HepG2 (cell line): ENCODE measurements at regions not wholly inside any gene's neighbourhood (a gene's known extent, or its start where the extent isn't known, plus 50 kb on each side); places are given as distances from the start of the nearest gene placed in this dataset.

Experiments used
- ATAC-seq: fragments of 200-7000 bp; cut with Tn5 transposase; 3 replicates; pipeline ENCODE4 v1.9.1; 2020; ENCODE audit warnings: mild to moderate bottlenecking, moderate library complexity
- BruUV-seq: library from RNA; stranded (reverse); fragments of 400-500 nt; replicated peaks from 2 replicates; lab custom pipeline; 2021; lab: Mats Ljungman, UMichigan
- CTCF ChIA-PET: fragments of 300-600 bp; formaldehyde crosslinking; extraction: SDS; loops from one replicate; lab custom pipeline; 2021; ENCODE audit warnings: low total read pairs, inconsistent platforms, low intra/inter-chr PET ratio; lab: Yijun Ruan, JAX
- POLR2A ChIA-PET: fragments of 350-600 bp; sonication (Branson Sonifier 250); formaldehyde crosslinking; loops from one replicate; lab custom pipeline; 2020; ENCODE audit warnings: antibody characterized with exemption, inconsistent platforms; lab: Yijun Ruan, JAX
- DNase-seq: peaks from one replicate; pipeline ENCODE4 v3.0.0-alpha.2; 2015; ENCODE audit warnings: low spot score
- FAIRE-seq: peaks from 3 replicates; lab custom pipeline; 2011; peaks lifted over from hg19 to GRCh38; lab: Jason Lieb, UNC
- H2AFZ ChIP-seq: one replicate; pipeline ENCODE4 v1.6.1; 2011; ENCODE audit warnings: low read length, inconsistent platforms
- H3K27ac ChIP-seq: fragments of 300-600 bp; 3 replicates; pipeline ENCODE4 v1.8.0; 2011; ENCODE audit warnings: mixed run types, mild to moderate bottlenecking, mixed read lengths, low read length, inconsistent platforms; ENCODE audit not compliant: insufficient read depth; ENCODE audit errors: extremely low read length
- H3K27me3 ChIP-seq, 2 experiments: fragments of 200-600 bp in 1 of 2; 2 replicates in 1 of 2; 3 replicates in 1 of 2; pipeline versions ENCODE4 v1.6.0 to v1.8.0; 2011; ENCODE audit warnings: low read length in 2 of 2, mild to moderate bottlenecking in 2 of 2, moderate library complexity in 2 of 2, inconsistent platforms in 1 of 2; ENCODE audit not compliant: insufficient read depth in 2 of 2, control insufficient read depth in 1 of 2
- H3K36me3 ChIP-seq, 2 experiments: fragments of 200-600 bp in 1 of 2; replicated peaks in 1 of 2; 2 replicates in 1 of 2; 3 replicates in 1 of 2; pipeline versions ENCODE4 v1.5.1 to v1.8.0; 2011; ENCODE audit warnings: low read length in 2 of 2, inconsistent platforms in 1 of 2; ENCODE audit not compliant: insufficient read depth in 2 of 2, control insufficient read depth in 1 of 2
- H3K4me1 ChIP-seq: 2 replicates; pipeline ENCODE4 v1.5.1; 2012; ENCODE audit warnings: low read length, inconsistent platforms; ENCODE audit not compliant: insufficient read depth
- H3K4me2 ChIP-seq: 2 replicates; pipeline ENCODE4 v1.6.0; 2011; ENCODE audit warnings: low read depth, low read length, inconsistent platforms
- H3K4me3 ChIP-seq, 3 experiments: fragments of 200-600 bp in 1 of 3; sonication (generic), shearing (Covaris generic) in 1 of 3; replicated peaks in 1 of 3; 2 replicates each; pipeline ENCODE4 v1.5.1; 2011 to 2016; ENCODE audit warnings: low read length in 3 of 3, inconsistent platforms in 2 of 3, low read depth in 2 of 3, mild to moderate bottlenecking in 2 of 3, control low read depth in 1 of 3, mixed read lengths in 1 of 3; ENCODE audit not compliant: insufficient read depth in 1 of 3
- H3K79me2 ChIP-seq: one replicate; pipeline ENCODE4 v1.6.1; 2011; ENCODE audit warnings: low read length, inconsistent platforms; ENCODE audit not compliant: insufficient read depth
- H3K9ac ChIP-seq: 2 replicates; pipeline ENCODE4 v1.6.0; 2011; ENCODE audit warnings: mild to moderate bottlenecking, low read depth, low read length, inconsistent platforms; ENCODE audit not compliant: insufficient read depth
- H3K9me3 ChIP-seq: 2 replicates; pipeline ENCODE4 v1.5.1; 2012; ENCODE audit warnings: mild to moderate bottlenecking, low read length
- H4K20me1 ChIP-seq: 2 replicates; pipeline ENCODE4 v1.6.0; 2011; ENCODE audit warnings: inconsistent platforms, mild to moderate bottlenecking, low read length, moderate library complexity; ENCODE audit not compliant: insufficient read depth
- ARID4A ChIP-seq: sonication (generic); formaldehyde crosslinking; IDR thresholded peaks from 2 replicates; pipeline ENCODE4 v1.5.0; 2020; ENCODE audit warnings: mild to moderate bottlenecking, missing genetic modification reagents, borderline replicate concordance
- ATF7-NPFF ChIP-seq: sonication (generic); formaldehyde crosslinking; IDR thresholded peaks from 2 replicates; pipeline ENCODE4 v1.8.1; 2023; ENCODE audit warnings: mild to moderate bottlenecking, low read depth, missing genetic modification reagents, moderate library complexity
- BCL3 ChIP-seq: sonication (generic); formaldehyde crosslinking; IDR thresholded peaks from 2 replicates; pipeline ENCODE4 v1.5.1; 2020; ENCODE audit warnings: mild to moderate bottlenecking, missing genetic modification reagents, moderate library complexity
- FOSL2 ChIP-seq: sonication (generic); formaldehyde crosslinking; IDR thresholded peaks from 2 replicates; pipeline ENCODE4 v1.4.0; 2020; ENCODE audit warnings: missing genetic modification reagents
- FOXK2 ChIP-seq: fragments of 450-650 bp; IDR thresholded peaks from 2 replicates; pipeline ENCODE4 v1.6.1; 2016
- GPBP1L1 ChIP-seq: sonication (generic); formaldehyde crosslinking; IDR thresholded peaks from 2 replicates; pipeline ENCODE4 v1.5.0; 2020; ENCODE audit warnings: mild to moderate bottlenecking, missing genetic modification reagents
- MAZ ChIP-seq, 2 experiments: sonication (generic) in 1 of 2; formaldehyde crosslinking in 1 of 2; IDR thresholded peaks; 2 replicates each; pipeline versions ENCODE4 v1.5.0 to v1.6.1; 2012 to 2020; ENCODE audit warnings: low read depth in 2 of 2, mild to moderate bottlenecking in 2 of 2, borderline replicate concordance in 1 of 2, improper control_type of control experiment in 1 of 2, low read length in 1 of 2, missing genetic modification reagents in 1 of 2, moderate library complexity in 1 of 2
- MLLT10 ChIP-seq: sonication (generic); formaldehyde crosslinking; IDR thresholded peaks from 2 replicates; pipeline ENCODE4 v1.4.0; 2020; ENCODE audit warnings: missing genetic modification reagents
- MLXIP ChIP-seq: sonication (generic); formaldehyde crosslinking; IDR thresholded peaks from 2 replicates; pipeline ENCODE4 v1.9.0; 2021; ENCODE audit warnings: missing genetic modification reagents, borderline replicate concordance
- SETDB1 ChIP-seq: sonication (generic); formaldehyde crosslinking; IDR thresholded peaks from 2 replicates; pipeline ENCODE4 v1.5.1; 2020; ENCODE audit warnings: missing genetic modification reagents, mild to moderate bottlenecking, borderline replicate concordance
- SIX4 ChIP-seq: sonication (generic); formaldehyde crosslinking; IDR thresholded peaks from 2 replicates; pipeline ENCODE4 v1.4.0; 2020; ENCODE audit warnings: missing genetic modification reagents
- SP4 ChIP-seq: sonication (generic); formaldehyde crosslinking; IDR thresholded peaks from 2 replicates; pipeline ENCODE4 v1.8.1; 2023; ENCODE audit warnings: mild to moderate bottlenecking, missing genetic modification reagents
- TOE1 ChIP-seq: sonication (generic); formaldehyde crosslinking; IDR thresholded peaks from 2 replicates; pipeline ENCODE4 v1.4.0; 2020; ENCODE audit warnings: mild to moderate bottlenecking, missing genetic modification reagents
- ZNF720 ChIP-seq: sonication (generic); formaldehyde crosslinking; IDR thresholded peaks from 2 replicates; pipeline ENCODE4 v1.4.0; 2020; ENCODE audit warnings: missing genetic modification reagents
- ZNF724P ChIP-seq: sonication (generic); formaldehyde crosslinking; IDR thresholded peaks from 2 replicates; pipeline ENCODE4 v1.8.0; 2022; ENCODE audit warnings: missing genetic modification reagents, borderline replicate concordance
- ZNF891 ChIP-seq: sonication (generic); formaldehyde crosslinking; IDR thresholded peaks from 2 replicates; pipeline ENCODE4 v1.5.0; 2020; ENCODE audit warnings: mild to moderate bottlenecking, missing genetic modification reagents
- WGBS: methylation state at CpG from one replicate; pipeline ENCODE4 v1.1.6; 2017; ENCODE audit warnings: low lambda C conversion rate; 5-methylcytosine and 5-hydroxymethylcytosine counted together
- in situ Hi-C: cut with HindIII; loops from 2 replicates; pipeline ENCODE4 v1.10.0; 2017; ENCODE audit warnings: low pct_unique_long_range_greater_than_20kb; ENCODE audit not compliant: extremely low pct_ligation_motif_present
- intact Hi-C: fragments of 100-400 bp; cut with micrococcal nuclease; formaldehyde crosslinking; loops from one replicate; pipeline ENCODE4 v1.10.0; 2022; ENCODE audit not compliant: unreplicated experiment

GRCh38 chr3:94379264-94379663 is 316.4 kb downstream of the NSUN3 start:
- WGBS: 13% methylated on average over 2 of the region's 2 CpGs
- no peak overlapping the region for H3K4me2 ChIP-seq
- ChIA-PET POLR2A (no interaction called here), CTCF (no interaction called here)
- in situ Hi-C loops: no loop called here
- H3K9ac ChIP-seq: no peak overlapping the region
- H3K27me3 ChIP-seq: no peaks in the 10 kb centered on the region; a peak in 1 of 5 replicates
- TF ChIP-seq FOSL2 (CRISPR knock-in tag) (no peak), ARID4A (CRISPR knock-in tag) (no peak), FOXK2 (no peak), MLLT10 (CRISPR knock-in tag) (no peak), BCL3 (no peak), ATF7-NPFF (CRISPR knock-in tag) (no peak), MAZ (IDR thresholded peaks at IDR 0.05; ENCODE audit: borderline replicate concordance, low read depth, low read length) (no peak), MAZ (CRISPR knock-in tag; IDR thresholded peaks at IDR 0.05; ENCODE audit: low read depth) (no peak), SETDB1 (CRISPR knock-in tag) (no peak), SIX4 (CRISPR knock-in tag) (no peak), MLXIP (CRISPR knock-in tag) (no peak), ZNF724P (CRISPR knock-in tag) (no peak), SP4 (CRISPR knock-in tag) (no peak), TOE1 (CRISPR knock-in tag) (no peak), ZNF720 (CRISPR knock-in tag) (no peak), GPBP1L1 (CRISPR knock-in tag) (no peak), ZNF891 (no peak)
- H3K4me1 ChIP-seq: no peaks in the 10 kb centered on the region
- no peak overlapping the region for H2AFZ ChIP-seq
- no peak overlapping the region for H3K27ac ChIP-seq
- no peaks in the 10 kb centered on the region for H3K79me2 ChIP-seq
- no TSS peak for BruUV-seq
- H3K9me3 ChIP-seq: no peaks in the 10 kb centered on the region
- no peaks in the 10 kb centered on the region for H3K36me3 ChIP-seq
- H4K20me1 ChIP-seq: no peaks in the 10 kb centered on the region
- FAIRE-seq (no peak), ATAC-seq (no peak), DNase-seq (no peak)
- intact Hi-C loops: no loop called here
- H3K4me3 ChIP-seq: no peak overlapping the region
